PC-9 (cell line): ENCODE measurements at regions not wholly inside any gene's neighbourhood (a gene's known extent, or its start where the extent isn't known, plus 50 kb on each side); places are given as distances from the start of the nearest gene placed in this dataset.
"Not testable (repeated sequence)": the region's sequence is repeated elsewhere in the genome, so short reads cannot be mapped to it uniquely, and the experiment has no call there.

Source experiments
- CTCF ChIP-seq: fragments of 200-600 bp; sonication (generic); conservative IDR thresholded peaks from 2 replicates; pipeline ENCODE4 v1.6.1; 2017; ENCODE audit warnings: mixed run types, antibody characterized with exemption, mild to moderate bottlenecking, moderate library complexity
- EZH2 ChIP-seq: fragments of 200-600 bp; sonication (generic); IDR thresholded peaks from 2 replicates; pipeline ENCODE4 v1.8.0; 2017; ENCODE audit warnings: antibody characterized with exemption, low read depth

- TF ChIP-seq CTCF, EZH2: not testable (repeated sequence)
Observed at GRCh38 chr15:21280272-21280671, 160.0 kb downstream of the POTEB3 start.
